ENCODE measurements at regions not wholly inside any gene's neighbourhood (a gene's known extent, or its start where the extent isn't known, plus 50 kb on each side); places are given as distances from the start of the nearest gene placed in this dataset.

DNA sequence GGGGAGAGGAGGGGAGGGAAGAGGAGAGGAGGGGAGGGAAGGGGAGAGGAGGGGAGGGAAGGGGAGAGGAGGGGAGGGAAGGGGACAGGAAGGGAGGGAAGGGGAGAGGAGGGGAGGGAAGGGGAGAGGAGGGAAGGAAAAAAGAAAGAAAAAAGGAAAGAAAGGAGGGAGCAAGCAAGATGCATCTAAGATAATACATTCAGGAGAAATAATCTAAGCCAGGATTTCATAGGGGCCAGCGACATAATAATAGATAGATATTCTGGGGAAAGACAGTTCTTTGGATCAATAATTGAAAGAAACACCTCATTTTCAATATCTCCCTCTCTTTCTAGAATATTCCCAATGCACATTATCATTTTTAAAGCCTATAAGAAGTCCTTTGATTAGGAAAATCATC, 328.9 kb upstream of the ID2 start:
- Histone ChIP-seq H3K27me3 (ENCODE audit: insufficient read depth, low read length, poor library complexity, severe bottlenecking) (no peaks in the 10 kb centered on the region), H3K36me3 (ENCODE audit: insufficient read depth, low read length) (no peaks in the 10 kb centered on the region), H3K4me1 (ENCODE audit: insufficient read depth, low read length, poor library complexity, severe bottlenecking) (no peaks in the 10 kb centered on the region), H3K9ac (ENCODE audit: low read depth, low read length, poor library complexity, severe bottlenecking) (no peak overlapping the region), H3K79me2 (ENCODE audit: insufficient read depth, low read length) (no peaks in the 10 kb centered on the region), H3K9me3 (ENCODE audit: insufficient read depth, low read depth, low read length) (no peaks in the 10 kb centered on the region), H3K9me2 (replicated peaks; ENCODE audit: low read depth, low read length) (no peaks in the 10 kb centered on the region), H2AFZ (ENCODE audit: low read length) (no peak overlapping the region), H3F3A (ENCODE audit: low read depth) (no peaks in the 10 kb centered on the region), H4K20me1 (ENCODE audit: insufficient read depth, low read length, poor library complexity, severe bottlenecking) (no peaks in the 10 kb centered on the region), H3K4me2 (ENCODE audit: low read depth, low read length, poor library complexity, severe bottlenecking) (no peak overlapping the region), H3K4me3 (ENCODE audit: low read length, poor library complexity, severe bottlenecking) (no peak overlapping the region)
- no peak for TF ChIP-seq EZH2phosphoT487 (IDR thresholded peaks at IDR 0.05; ENCODE audit: borderline replicate concordance)
- TF ChIP-seq, protein P1, sequence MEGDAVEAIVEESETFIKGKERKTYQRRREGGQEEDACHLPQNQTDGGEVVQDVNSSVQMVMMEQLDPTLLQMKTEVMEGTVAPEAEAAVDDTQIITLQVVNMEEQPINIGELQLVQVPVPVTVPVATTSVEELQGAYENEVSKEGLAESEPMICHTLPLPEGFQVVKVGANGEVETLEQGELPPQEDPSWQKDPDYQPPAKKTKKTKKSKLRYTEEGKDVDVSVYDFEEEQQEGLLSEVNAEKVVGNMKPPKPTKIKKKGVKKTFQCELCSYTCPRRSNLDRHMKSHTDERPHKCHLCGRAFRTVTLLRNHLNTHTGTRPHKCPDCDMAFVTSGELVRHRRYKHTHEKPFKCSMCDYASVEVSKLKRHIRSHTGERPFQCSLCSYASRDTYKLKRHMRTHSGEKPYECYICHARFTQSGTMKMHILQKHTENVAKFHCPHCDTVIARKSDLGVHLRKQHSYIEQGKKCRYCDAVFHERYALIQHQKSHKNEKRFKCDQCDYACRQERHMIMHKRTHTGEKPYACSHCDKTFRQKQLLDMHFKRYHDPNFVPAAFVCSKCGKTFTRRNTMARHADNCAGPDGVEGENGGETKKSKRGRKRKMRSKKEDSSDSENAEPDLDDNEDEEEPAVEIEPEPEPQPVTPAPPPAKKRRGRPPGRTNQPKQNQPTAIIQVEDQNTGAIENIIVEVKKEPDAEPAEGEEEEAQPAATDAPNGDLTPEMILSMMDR (conservative IDR thresholded peaks at IDR 0.05; ENCODE audit: low read length), result no peak

DNA sequence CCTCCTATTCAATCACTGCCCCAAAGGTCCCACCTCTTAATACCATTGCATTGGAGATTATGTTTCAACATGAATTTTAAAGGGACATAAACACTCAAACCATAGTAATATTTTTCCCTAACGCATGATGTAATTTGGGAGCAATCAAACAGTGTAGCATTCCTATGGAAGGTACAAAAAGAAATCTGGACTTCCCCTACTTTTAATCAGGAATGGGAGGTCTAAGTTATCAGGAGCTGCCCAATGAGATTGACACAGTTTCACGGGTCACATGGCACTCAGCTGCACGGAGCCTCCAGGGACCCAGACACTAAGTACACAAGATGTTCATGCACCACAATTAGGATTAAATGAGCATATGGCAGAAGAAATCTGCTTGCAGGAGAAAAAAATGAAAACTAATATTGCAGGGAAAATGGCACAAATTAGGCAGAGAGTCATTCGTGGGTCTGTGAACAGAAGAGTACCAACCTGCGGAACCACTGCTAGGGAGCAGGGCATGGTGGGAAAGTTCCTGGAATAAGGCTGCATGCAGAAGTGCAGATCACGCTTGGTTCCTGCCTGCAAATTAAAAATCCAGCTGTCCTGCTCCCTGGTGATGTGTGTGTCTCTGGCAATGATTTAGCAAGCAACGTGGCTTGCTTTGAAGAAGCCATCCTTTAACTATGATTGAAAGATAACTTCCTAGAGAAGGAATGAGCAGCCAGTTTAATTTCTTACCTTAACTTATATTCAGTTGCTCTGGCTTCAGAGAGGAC, 326.6 kb upstream of the ID2 start:
- Histone ChIP-seq H3K4me2 (ENCODE audit: low read depth, low read length, poor library complexity, severe bottlenecking) (no peak overlapping the region), H3K9ac (ENCODE audit: low read depth, low read length, poor library complexity, severe bottlenecking) (no peak overlapping the region), H4K20me1 (ENCODE audit: insufficient read depth, low read length, poor library complexity, severe bottlenecking) (no peaks in the 10 kb centered on the region), H3K9me2 (replicated peaks; ENCODE audit: low read depth, low read length) (no peaks in the 10 kb centered on the region), H3K27me3 (ENCODE audit: insufficient read depth, low read length, poor library complexity, severe bottlenecking) (no peaks in the 10 kb centered on the region), H3K79me2 (ENCODE audit: insufficient read depth, low read length) (no peaks in the 10 kb centered on the region), H2AFZ (ENCODE audit: low read length) (no peak overlapping the region), H3K9me3 (ENCODE audit: insufficient read depth, low read depth, low read length) (no peaks in the 10 kb centered on the region), H3K4me1 (ENCODE audit: insufficient read depth, low read length, poor library complexity, severe bottlenecking) (no peaks in the 10 kb centered on the region), H3K4me3 (ENCODE audit: low read length, poor library complexity, severe bottlenecking) (no peak overlapping the region), H3K36me3 (ENCODE audit: insufficient read depth, low read length) (no peaks in the 10 kb centered on the region), H3F3A (ENCODE audit: low read depth) (no peaks in the 10 kb centered on the region)
- TF ChIP-seq EZH2phosphoT487 (IDR thresholded peaks at IDR 0.05; ENCODE audit: borderline replicate concordance), result no peak
- TF ChIP-seq, protein P1 (conservative IDR thresholded peaks at IDR 0.05; ENCODE audit: low read length), result no peak

DNA sequence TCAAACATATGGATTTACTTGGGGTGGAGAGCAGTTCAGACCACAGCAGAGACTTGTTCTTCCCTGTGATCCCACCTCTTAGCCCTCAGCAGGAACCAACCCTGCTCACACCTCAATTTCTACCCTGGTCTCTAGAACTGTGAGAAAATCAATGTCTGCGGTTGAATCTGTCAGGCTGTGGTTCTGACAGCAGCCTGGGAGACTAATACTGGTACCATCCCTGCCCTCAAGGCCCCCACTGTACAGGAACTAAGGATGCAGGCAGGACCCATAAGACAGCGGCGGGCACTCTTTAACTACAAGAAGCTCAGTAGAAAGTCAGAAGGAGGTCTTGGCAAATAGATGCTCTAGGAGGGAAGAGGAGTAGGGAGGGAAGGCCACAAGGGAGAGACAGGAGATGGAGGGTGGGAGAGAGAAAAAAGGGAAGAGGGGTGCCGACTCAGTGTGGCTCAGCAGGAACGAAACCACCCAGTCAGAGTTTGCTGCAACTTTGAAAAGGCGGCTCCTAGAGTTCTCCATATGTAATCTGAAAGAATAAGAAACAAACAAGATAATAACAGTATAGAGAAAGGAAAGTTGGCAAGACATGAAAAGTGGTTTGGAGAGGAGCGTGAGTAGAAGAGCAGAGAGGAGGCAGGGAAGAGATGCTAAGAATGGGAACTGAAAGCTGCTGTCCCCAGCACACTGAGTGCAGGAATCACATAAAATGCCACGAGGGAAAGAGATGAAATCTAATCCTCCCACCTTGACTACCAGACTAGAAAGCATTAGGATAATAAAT, 323.9 kb upstream of the ID2 start:
- H4K20me1 ChIP-seq (ENCODE audit: insufficient read depth, low read length, poor library complexity, severe bottlenecking), result no peaks in the 10 kb centered on the region
- H3K9me3 ChIP-seq (ENCODE audit: insufficient read depth, low read depth, low read length), result no peaks in the 10 kb centered on the region
- no peak overlapping the region for H3K4me2 ChIP-seq (ENCODE audit: low read depth, low read length, poor library complexity, severe bottlenecking)
- no peaks in the 10 kb centered on the region for H3K36me3 ChIP-seq (ENCODE audit: insufficient read depth, low read length)
- H3K27me3 ChIP-seq (ENCODE audit: insufficient read depth, low read length, poor library complexity, severe bottlenecking), result no peaks in the 10 kb centered on the region
- no peak overlapping the region for H2AFZ ChIP-seq (ENCODE audit: low read length)
- peaks cover 5% of the 10 kb centered on the region for H3K4me1 ChIP-seq (ENCODE audit: insufficient read depth, low read length, poor library complexity, severe bottlenecking)
- H3K4me3 ChIP-seq (ENCODE audit: low read length, poor library complexity, severe bottlenecking), result no peak overlapping the region
- TF ChIP-seq EZH2phosphoT487 (IDR thresholded peaks at IDR 0.05; ENCODE audit: borderline replicate concordance), result no peak
- no peaks in the 10 kb centered on the region for H3K79me2 ChIP-seq (ENCODE audit: insufficient read depth, low read length)
- no peak overlapping the region for H3K9ac ChIP-seq (ENCODE audit: low read depth, low read length, poor library complexity, severe bottlenecking)
- H3K9me2 ChIP-seq (replicated peaks; ENCODE audit: low read depth, low read length), result no peaks in the 10 kb centered on the region
- H3F3A ChIP-seq (ENCODE audit: low read depth), result no peaks in the 10 kb centered on the region

Data from Loucy (cell line).